Myocyte (in vitro differentiated cells): ENCODE measurements at regions not wholly inside any gene's neighbourhood (a gene's known extent, or its start where the extent isn't known, plus 50 kb on each side); places are given as distances from the start of the nearest gene placed in this dataset.
"Not testable (repeated sequence)": the region's sequence is repeated elsewhere in the genome, so short reads cannot be mapped to it uniquely, and the experiment has no call there.

Source experiments
- DNase-seq: peaks from one replicate; pipeline ENCODE4 v3.0.0-alpha.2; 2012; ENCODE audit warnings: low read depth

DNA sequence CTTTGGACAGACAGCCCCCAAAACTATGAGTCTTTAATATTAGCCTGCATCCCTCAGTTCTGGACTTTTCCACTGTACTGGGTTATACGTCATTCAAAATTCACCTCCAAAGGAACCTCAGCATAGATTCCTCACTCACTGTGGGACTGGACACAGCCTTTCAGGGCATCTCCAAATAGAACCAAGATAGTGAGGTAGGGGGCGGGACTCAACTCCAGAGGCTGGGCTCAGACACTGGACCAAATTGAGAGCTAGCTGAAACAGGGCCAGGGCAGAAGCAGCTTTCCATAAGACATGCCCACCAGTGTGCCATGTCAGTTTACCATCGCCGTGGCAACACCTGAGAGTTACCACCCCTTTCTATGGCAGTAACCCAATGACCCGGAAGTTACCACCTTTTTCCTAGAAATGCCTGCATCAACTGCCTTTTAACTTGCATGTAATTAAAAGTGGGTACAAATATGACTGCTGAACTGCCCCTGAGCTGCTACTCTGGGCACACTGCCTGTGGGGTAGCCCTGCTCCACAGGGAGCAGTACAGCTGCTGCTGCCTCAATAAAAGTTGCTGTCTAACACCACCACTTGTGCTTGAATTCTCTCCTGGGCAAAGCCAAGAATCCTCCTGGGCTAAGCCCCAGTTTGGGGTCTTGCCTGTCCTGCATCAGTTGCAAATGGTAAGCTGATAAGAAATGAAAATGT, 274.7 kb downstream of the ANAPC1 start:
- not testable (repeated sequence) for DNase-seq

GRCh38 chr2:111610035-111610434, 274.0 kb downstream of the ANAPC1 start:
- DNase-seq, result not testable (repeated sequence)

- DNase-seq, result no peak
These were observed 267.3 kb downstream of the ANAPC1 start for GRCh38 chr2:111616651-111617218.

- peak; percentile 54 for DNase-seq
These were observed 266.4 kb downstream of the ANAPC1 start for GRCh38 chr2:111617299-111618225.

DNA sequence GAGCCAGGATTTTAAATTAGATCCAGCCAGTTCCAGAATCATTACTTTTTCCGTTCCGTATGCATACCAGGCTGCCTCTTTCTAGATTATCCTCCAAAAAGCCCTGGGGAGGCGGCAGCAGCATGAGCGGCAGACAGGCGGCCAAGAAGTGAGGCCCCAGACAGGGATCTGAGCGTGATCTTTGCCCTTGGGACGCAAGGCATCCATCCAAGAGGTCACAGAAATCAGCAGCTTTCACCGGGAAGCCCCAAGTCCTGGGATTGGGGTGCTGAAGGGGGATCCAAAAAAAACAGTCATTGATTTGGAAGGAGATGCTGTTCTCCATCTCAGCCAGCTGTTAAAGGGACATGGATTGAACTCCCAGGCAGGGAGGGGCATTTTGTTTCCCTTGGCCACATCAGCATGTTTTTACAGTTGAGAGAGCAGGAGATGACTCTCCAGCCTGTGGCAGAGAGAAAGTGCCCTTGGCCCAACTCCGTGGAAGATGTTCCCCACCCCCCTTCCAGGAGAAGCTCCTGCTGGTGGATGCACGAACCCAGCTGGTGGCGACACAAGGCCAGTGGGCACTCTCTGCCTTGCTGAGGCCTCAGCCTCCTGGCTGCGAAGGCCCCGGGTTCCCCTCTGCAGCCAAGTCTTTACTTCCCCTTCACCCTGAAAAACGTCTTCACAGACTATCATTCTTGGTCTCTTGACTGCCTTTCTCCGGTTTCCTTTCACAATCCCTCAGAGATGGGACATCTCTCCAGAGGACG, 265.6 kb downstream of the ANAPC1 start:
- DNase-seq, result peak; percentile 14

- DNase-seq, result no peak
These were observed 264.8 kb downstream of the ANAPC1 start for GRCh38 chr2:111618978-111619902.

GRCh38 chr2:111620281-111620680, 263.7 kb downstream of the ANAPC1 start:
- DNase-seq, result no peak

DNA sequence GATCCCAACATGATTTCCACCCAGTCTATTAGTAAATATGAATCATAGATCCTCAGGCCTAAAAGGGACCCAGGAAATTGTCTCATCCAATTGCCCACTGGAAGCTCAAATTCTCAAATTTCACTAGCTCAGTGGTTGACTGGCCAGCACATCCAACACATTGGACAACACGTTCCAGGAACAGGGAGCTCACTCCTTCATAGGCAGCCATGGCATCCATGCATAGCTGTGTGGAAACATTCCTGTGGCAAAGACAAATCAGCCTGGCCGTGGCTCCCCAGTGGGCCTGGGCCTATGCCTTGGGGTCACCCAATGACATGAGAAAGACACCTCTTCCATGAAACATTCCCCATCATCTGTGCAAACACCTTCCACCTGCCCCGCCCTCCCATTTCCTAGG, 261.1 kb downstream of the ANAPC1 start:
- peak; percentile 74 for DNase-seq

DNA sequence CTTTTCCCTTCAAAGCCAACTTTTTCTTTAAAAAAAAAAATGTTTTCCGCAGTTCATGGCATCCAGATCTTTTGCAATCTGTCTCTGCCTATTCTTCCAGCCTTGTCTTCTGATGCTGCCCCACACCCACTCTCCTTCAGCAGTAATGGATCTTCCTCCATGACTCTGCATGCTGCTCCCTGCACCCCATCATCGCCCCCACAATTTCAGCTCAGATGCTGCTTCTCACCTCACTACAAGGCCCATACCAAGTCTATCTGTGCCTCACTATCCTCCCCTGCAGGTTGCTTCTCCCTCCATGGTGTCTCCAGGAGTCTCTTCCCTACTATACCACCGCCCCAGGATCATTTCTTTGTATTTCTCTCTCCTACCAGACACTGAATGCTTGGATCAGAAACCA, 260.6 kb downstream of the ANAPC1 start:
- DNase-seq, result no peak

DNA sequence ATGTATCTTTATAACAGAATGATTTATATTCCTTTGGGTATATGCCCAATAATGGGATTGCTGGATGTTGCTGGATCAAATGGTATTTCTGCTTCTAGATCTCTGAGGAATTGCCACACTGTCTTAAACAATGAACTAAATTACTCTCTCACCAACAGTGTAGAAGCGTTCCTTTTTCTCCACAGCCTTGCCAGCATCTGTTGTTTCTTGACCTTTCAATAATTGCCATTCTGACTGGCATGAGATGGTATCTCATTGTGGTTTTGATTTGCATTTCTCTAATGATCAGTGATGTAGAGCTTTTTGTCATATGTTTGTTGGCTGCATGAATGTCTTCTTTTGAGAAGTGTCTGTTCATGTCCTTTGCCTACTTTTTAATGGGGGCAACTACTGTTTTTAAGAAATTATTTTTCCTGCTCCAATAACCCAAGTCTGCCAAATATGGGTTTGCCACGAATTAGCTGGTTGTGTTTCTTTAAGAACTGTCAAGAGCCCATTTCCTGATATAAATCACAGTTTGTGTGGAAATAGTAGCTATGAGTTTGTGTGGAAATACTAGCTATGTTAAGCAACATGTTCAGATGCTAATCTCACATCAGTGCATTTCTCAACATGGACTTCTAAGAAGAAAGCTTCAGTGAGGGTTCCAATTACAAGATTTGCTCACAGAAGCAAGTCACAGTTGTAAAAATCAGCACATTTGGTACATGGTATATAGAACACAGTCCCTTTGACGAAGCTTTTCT, 259.4 kb downstream of the ANAPC1 start:
- peak; percentile 51 for DNase-seq

- DNase-seq, result not testable (repeated sequence)
These were observed 258.8 kb downstream of the ANAPC1 start for GRCh38 chr2:111625157-111625537.

DNA sequence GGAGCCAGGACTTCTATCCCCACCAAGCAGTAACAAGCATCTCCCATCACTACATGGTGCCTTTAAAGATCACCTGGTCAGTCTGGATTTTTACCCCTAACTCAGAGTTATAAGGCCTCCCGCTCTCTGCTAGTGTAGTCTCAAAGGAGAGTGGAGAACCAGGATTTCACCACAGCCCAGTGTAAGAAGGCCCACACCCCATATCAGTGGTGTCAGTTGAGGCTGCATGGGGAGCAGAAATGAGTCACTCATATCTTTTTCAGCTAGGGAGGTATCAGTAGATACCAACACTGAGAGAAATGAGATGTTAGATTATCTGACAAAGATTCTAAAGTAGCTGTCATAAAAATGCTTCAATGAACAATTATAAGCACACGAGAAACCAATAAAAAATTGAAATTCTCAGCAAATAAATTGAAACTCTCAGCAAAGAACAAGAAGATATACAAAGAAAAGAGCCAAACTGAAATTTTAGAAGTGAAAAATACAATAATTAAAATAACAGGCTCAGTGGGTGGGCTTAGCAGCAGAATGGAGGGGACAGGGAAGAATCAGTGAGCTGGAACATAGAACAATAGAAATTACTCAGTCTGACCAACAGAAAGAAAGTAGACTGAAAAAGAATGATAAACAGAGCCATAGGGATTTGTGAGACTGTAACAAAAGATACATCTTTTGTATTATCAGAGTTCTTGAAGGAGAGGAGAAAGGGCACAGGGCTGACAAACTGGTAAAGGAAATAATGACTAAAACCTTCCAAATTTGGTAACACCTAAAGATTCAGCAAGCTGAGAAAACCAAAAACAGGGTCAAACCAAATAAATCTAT, 257.7 kb downstream of the ANAPC1 start:
- DNase-seq, result peak; percentile 25

DNA sequence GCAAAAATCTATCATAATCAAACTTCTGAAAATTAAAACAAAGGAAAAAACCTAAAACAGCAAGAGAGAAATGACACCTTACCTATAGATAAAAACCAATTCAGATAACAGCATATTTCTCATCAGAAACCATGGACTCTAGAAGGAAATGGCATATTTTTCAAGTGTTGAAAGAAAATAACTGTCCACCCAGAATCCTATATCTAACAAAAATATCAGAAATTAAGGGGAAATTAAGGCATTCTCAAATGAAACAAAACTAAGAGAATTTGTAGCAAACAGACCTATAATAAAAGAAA, 257.2 kb downstream of the ANAPC1 start:
- DNase-seq, result no peak

GRCh38 chr2:111627256-111627655, 256.7 kb downstream of the ANAPC1 start:
- DNase-seq, result no peak

DNA sequence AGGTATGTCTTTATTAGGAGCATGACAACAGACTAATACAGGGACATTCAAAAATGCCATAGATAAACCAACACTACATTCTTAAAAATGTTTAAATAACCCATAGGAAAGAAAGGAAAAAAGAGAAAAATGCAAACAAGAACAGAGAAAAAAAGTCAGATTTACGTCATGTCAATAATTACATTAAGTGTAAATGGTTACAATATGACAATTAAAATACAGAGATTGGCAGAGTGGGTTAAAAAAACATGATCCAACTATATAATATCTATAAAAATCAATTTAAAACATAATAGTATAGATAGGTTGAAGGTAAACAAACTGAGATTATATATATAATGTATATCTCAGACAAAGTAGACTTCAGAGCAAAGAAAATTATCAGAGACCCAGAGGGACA, 255.8 kb downstream of the ANAPC1 start:
- DNase-seq, result no peak

DNA sequence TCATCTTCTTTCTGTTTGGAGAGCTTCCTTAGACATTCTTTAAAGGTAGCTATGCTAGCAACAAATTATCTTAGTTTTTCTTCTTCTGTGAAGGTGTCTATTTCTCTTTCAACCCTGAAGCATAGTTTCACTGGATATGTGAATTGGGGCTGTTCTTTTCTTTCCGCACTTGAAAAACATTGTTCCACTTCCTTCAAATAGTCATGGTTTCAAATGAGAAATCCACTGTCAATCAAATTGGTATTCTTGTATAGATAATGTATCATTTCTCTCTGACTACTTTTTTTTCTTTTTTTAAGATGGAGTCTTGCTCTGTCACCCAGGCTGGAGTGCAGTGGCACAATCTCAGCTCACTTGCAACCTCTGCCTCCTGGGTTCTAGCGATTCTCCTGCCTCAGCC, 254.0 kb downstream of the ANAPC1 start:
- no peak for DNase-seq

DNA sequence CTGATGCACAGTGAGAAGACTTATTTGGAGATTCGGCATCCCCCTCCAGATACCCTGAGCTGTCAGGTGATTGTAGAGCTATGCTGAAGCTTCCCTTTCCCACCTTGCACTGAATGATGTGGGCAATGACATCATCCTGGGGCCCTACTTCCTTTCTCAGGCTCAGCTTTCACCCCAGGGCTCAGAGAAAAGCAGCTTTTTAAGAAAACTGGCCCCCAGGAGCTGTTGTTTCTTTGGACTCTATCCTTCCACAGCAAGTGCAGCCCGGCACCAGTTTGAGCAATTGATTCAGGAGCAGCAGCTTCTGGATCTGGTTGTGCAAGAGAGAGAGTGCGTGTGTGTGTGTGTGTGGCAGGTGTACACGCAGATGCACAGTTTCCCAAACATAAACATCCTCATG, 251.3 kb downstream of the ANAPC1 start:
- DNase-seq, result no peak

GRCh38 chr2:111633189-111633588, 250.8 kb downstream of the ANAPC1 start:
- no peak for DNase-seq

DNA sequence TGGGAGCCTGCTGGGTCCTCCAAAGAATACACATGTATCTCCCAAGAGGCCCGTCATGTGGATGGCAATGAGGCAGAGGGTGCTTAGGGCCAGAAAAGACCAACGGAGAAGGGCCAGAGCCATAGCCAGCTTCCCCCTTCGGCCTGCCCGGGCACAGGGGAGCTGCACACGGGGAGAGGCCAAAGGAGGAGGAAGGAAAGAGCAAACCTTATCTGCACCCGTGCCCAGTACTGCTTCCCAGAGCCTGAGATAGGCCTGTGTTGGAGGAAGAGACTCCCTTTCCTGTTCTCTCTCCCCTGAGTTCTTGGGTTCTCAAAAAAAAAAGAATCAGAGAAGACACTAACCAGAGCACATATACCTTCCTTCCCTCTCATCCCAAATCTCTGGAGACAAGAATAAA, 250.3 kb downstream of the ANAPC1 start:
- no peak for DNase-seq
